DMS53 treated with DMSO at 0.1 percent for 48 hours (cell line): ENCODE measurements at regions not wholly inside any gene's neighbourhood (a gene's known extent, or its start where the extent isn't known, plus 50 kb on each side); places are given as distances from the start of the nearest gene placed in this dataset.
A peak's percentile ranks its signal among the peaks of the same experiment; 100 is the strongest.
"Not testable (repeated sequence)": the region's sequence is repeated elsewhere in the genome, so short reads cannot be mapped to it uniquely, and the experiment has no call there.

ENCODE experiments used
- DNase-seq: peaks from one replicate; lab custom pipeline; 2025; ENCODE audit not compliant: unreplicated experiment; lab: John Stamatoyannopoulos, UW

GRCh38 chr7:106583706-106584690 is 77.0 kb downstream of the CCDC71L start:
- no peak for DNase-seq

GRCh38 chr7:106583100-106583499 is 77.9 kb downstream of the CCDC71L start:
- DNase-seq = no peak

DNA sequence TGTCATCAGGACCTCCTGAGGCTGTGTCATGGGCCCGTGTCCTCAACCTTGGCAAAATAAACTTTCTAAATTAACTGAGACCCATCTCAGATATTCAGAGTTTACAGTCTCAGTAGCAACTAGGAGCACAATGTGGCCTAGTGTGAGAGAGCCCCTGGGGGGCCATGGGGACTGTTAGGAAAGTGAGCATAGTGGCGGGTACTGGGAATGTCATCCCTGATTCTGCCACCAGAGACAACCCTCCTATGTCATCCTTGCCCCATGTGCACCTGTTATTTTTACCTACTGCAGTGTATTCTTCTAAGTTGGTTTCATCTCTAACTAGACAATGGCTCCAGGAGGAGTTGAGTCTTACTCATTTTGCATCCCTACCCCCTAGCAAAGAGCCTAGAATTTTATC is 78.6 kb downstream of the CCDC71L start:
- no peak for DNase-seq

GRCh38 chr7:106579086-106579485 is 81.9 kb downstream of the CCDC71L start:
- DNase-seq = not testable (repeated sequence)

DNA sequence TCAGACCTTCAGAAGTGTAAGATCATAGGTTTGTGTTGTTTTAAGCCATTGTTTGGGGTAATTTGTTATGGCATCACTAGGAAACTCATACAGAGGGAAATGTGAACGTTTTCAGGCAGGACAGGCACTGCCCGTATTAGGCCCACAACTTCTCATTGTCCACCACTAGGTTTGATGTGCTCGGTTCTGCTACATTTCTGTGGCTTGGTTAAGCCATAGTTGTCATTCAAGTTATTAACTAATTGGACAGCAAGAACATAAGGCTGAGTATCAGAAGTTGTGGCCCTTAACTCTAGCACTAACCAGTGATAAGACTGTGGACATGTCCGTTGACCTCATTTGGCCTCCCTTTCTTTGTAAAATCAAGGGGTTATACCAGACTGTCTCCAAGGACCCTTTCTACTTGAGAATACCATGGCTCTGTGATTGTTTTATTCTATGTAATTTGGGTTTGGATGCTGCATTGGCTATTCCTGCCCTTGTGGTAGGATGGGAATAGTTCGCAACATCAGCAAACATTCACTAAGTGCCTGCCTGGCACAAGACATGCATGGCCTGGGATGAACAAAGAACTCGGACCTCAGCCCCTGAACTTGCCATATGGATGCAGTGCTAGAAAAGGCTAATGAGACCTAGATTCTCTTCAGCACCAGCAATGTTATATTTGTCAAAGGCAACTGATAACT is 85.7 kb downstream of the CCDC71L start:
- no peak for DNase-seq

- DNase-seq = no peak
These were observed 87.2 kb downstream of the CCDC71L start for GRCh38 chr7:106573738-106574137.

DNA sequence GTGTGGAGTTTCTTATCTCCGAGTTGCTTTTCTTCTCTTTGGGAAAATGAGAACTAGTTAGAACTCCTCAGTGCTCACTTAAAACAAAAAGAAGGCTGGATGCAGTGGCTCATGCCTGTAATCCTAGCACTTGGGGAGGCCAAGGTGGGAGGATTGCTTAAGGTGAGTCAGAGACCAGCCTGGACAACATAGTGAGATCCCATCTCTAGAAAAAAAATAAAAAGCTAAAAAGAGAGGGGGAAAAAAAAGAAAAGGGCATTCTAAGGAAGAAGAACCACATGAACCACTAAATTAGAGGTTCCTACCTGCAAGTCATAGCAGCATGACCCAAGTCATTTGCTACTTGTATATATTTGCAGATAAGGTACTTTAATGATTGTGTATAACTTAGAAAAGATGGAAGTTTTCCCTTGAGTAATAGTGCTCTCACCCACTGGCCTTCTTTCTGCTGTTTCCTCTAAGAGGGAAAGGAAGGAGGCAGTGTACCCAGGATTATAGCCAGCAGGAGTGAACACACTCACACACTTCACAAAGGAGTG is 87.8 kb downstream of the CCDC71L start:
- DNase-seq = no peak

DNA sequence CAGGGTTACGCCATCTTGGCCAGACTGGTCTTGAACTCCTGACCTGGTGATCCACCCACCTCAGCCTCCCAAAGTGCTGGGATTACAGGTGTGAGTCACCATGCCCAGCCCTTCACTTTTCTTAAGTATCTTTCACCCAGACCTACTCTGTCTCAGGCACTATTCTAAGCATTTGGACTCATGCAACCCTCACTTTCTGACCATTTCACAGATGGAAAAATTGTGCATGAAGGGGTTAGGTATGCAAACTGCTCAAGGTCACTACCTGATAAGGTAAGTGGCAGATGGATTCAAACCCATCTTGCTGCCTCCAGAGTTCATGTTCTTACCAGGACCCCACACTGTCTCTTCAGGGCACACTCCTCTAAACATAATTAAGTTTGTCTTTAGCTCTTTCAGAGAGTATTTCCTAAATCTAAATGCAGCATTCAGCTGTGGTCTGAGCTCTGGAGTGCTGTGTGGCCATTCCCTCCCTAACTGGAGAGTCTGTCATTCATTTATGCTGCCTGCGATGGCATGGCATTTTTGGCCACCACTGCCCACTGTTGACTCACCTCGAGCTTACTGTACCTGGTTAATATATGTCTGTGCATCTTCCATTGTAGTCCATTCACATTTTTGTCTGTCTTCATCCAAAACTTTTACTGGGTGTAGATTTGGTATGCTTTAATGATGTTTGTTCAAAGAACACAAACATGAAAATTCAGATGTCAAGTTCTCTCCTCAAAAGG is 88.4 kb downstream of the CCDC71L start:
- no peak for DNase-seq

DNA sequence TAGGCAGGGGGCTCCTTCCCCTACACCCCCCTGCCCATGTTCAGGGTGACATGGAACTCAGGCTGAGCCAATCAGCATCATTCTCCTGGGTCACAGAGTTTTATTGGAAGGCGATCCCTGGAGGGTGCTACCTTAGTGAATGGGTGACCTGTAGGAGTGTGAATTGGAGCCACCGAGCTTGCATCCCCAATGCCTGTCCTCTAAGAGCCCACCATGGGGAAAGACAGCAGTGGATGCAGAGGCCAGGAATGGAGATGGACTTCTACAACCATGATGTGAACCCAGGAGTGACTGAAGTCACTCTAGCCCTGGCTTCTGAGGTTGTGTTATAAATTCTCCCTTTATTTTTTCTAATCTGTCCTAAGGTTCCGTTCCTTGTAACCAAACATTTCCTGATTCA is 89.4 kb downstream of the CCDC71L start:
- DNase-seq = no peak

DNA sequence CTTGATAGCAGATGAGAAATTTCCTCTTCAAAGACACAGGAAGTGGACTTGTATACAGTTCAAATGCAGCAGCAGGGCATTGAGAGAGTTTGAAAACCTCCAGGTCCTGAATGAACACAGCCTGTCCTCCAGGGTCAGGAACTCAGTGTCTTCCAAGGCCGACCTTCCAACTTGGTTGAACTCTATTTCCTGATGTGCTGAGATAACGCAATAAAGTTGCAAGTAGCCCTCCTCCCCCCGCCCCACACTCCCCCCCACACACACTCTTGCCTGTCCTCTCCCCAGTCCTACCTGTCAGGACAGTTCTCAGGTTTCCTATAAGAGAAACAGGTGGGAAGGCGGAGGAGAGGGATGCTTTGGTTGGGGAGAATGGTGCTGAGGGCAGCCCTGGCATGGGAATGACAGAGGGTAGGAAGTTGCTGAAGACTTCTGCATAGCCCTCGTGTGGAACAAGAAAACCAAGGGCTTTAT is 90.0 kb downstream of the CCDC71L start:
- DNase-seq = no peak

DNA sequence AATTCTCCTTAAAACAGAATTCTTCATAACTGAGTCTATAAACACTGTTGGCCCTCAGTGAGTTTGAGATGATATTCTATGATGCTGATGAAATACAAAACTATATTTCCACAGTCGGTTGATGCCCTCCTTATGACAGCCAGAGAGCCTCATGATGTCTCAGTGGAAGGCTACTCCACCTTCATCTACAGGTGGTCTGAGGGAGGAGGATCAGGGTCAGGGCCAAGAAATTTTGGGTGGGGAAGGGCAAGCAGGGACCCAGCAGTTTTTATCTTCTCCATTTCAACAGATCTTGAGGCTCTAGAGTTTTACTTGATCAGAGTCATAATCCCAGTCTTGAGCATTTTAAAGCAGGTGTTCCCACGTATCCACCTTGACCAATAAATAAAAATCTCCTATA is 90.8 kb downstream of the CCDC71L start:
- DNase-seq = no peak

- DNase-seq = no peak
These were observed 91.4 kb downstream of the CCDC71L start for GRCh38 chr7:106569500-106569929.

- peak; percentile 65 for DNase-seq
These were observed 92.1 kb downstream of the CCDC71L start for GRCh38 chr7:106568680-106569499.

GRCh38 chr7:106568002-106568679 is 92.8 kb downstream of the CCDC71L start:
- DNase-seq = no peak

DNA sequence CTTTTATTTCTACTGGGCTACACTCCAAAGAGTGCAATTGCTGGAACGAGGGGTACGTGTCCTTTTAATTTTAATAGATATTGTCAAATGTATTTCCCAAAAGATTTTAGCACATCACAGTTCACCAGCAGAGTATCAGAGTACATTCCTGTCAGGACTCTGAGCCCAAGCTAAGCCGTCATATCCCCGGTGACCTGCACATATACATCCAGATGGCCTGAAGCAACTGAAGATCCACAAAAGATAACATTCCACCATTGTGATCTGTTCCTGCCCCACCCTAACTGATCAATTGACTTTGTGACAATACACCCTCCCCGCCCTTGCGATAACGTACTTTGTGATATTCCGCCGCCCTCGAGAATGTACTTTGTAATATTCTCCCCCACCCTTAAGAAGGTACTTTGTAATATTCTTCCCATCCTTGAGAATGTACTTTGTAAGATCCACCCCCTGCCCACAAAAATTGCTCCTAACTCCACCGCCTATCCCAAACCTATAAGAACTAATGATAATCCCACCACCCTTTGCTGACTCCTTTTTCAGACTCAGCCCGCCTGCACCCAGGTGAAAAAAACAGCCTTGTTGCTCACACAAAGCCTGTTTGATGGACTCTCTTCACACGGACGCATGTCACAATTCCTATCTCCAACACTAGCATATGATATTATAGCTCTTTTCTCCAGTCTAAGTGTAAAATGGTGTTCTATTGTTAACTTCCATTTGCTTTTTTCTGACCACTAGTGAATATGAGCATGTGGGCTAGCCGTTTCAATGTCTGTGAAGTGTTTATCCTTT is 93.6 kb downstream of the CCDC71L start:
- DNase-seq = not testable (repeated sequence)

DNA sequence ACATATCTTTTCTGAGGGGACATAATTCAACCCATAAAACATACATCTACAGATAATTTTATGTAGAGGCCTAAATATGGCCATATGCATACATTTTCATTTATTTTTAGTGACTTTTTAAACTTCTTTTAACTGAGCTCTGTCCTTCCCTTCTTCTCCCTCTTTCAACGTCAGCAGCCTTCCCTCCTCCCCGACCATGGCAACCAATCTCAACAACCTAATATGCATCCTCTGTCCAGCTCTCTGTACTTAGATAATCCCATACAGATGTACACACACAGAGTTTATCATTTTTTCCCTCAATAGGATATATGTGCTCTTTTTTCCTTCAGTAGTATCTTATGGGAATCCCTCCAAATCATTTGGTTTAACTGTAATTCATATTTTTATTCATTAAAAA is 94.3 kb downstream of the CCDC71L start:
- no peak for DNase-seq

- no peak for DNase-seq
These were observed 94.8 kb downstream of the CCDC71L start for GRCh38 chr7:106566196-106566595.

GRCh38 chr7:106565428-106565827 is 95.5 kb downstream of the CCDC71L start:
- DNase-seq = no peak
